ENCODE measurements at regions not wholly inside any gene's neighbourhood (a gene's known extent, or its start where the extent isn't known, plus 50 kb on each side); places are given as distances from the start of the nearest gene placed in this dataset.

DNA sequence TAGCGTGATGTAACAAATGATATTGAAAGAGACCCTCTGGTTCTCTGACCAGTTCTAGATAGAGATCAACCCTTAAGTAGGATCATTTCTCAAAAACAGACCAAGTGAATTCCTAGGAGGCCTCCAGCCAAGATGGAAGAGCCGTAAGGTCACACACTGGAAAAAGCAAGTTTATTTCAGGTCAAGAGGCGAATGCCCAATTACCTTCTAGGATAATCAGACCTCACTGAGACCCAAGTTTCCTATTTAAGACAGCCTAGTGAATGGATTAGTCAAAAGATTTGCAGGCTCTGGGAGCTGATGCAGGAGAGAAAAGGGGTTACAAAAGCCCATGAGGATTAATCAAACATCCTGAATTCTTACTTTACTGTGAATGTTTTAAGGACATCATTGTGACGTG, 486.1 kb upstream of the NRP1 start:
- TF ChIP-seq, protein P1, sequence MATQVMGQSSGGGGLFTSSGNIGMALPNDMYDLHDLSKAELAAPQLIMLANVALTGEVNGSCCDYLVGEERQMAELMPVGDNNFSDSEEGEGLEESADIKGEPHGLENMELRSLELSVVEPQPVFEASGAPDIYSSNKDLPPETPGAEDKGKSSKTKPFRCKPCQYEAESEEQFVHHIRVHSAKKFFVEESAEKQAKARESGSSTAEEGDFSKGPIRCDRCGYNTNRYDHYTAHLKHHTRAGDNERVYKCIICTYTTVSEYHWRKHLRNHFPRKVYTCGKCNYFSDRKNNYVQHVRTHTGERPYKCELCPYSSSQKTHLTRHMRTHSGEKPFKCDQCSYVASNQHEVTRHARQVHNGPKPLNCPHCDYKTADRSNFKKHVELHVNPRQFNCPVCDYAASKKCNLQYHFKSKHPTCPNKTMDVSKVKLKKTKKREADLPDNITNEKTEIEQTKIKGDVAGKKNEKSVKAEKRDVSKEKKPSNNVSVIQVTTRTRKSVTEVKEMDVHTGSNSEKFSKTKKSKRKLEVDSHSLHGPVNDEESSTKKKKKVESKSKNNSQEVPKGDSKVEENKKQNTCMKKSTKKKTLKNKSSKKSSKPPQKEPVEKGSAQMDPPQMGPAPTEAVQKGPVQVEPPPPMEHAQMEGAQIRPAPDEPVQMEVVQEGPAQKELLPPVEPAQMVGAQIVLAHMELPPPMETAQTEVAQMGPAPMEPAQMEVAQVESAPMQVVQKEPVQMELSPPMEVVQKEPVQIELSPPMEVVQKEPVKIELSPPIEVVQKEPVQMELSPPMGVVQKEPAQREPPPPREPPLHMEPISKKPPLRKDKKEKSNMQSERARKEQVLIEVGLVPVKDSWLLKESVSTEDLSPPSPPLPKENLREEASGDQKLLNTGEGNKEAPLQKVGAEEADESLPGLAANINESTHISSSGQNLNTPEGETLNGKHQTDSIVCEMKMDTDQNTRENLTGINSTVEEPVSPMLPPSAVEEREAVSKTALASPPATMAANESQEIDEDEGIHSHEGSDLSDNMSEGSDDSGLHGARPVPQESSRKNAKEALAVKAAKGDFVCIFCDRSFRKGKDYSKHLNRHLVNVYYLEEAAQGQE (IDR thresholded peaks at IDR 0.05; ENCODE audit: low read depth) = no peak
- TF ChIP-seq RAD21 (IDR thresholded peaks at IDR 0.05; ENCODE audit: low read depth) (no peak), EGR1 (IDR thresholded peaks at IDR 0.05) (no peak), ZBTB7A (IDR thresholded peaks at IDR 0.05; ENCODE audit: low read depth) (no peak)
- TF ChIP-seq, protein P2, sequence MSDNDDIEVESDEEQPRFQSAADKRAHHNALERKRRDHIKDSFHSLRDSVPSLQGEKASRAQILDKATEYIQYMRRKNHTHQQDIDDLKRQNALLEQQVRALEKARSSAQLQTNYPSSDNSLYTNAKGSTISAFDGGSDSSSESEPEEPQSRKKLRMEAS (IDR thresholded peaks at IDR 0.05) = no peak
